Thoracic aorta (tissue), 2 donors: ENCODE measurements at regions not wholly inside any gene's neighbourhood (a gene's known extent, or its start where the extent isn't known, plus 50 kb on each side); places are given as distances from the start of the nearest gene placed in this dataset.
A peak's percentile ranks its signal among the peaks of the same experiment; 100 is the strongest.

ENCODE experiments used
- ATAC-seq: fragments of 150-250 bp; one replicate; pipeline ENCODE4 v1.8.0; 2017; ENCODE audit warnings: low read depth; ENCODE audit not compliant: insufficient number of reproducible peaks, low FRiP score
- DNase-seq: peaks from one replicate; pipeline ENCODE4 v3.0.0-alpha.2; 2020; ENCODE audit warnings: low spot score
- H3K27ac ChIP-seq, 2 donors: fragments of 200-600 bp; sonication (generic); 1 replicate in 1 of 2; 2 replicates in 1 of 2; pipeline ENCODE4 v1.5.1; 2016; ENCODE audit warnings: mild to moderate bottlenecking in 2 of 2, moderate library complexity in 2 of 2
- H3K27me3 ChIP-seq: fragments of 200-600 bp; sonication (generic); replicated peaks from 2 replicates; pipeline ENCODE4 v1.6.0; 2016; ENCODE audit warnings: mild to moderate bottlenecking; ENCODE audit not compliant: insufficient read depth
- H3K36me3 ChIP-seq: fragments of 200-600 bp; sonication (generic); one replicate; pipeline ENCODE4 v1.5.1; 2016
- H3K4me1 ChIP-seq, 2 donors: fragments of 200-600 bp; sonication (generic); 1 replicate in 1 of 2; 2 replicates in 1 of 2; pipeline versions ENCODE4 v1.5.1 to v1.6.0; 2016; ENCODE audit warnings: low read depth in 2 of 2, mild to moderate bottlenecking in 1 of 2; ENCODE audit not compliant: control insufficient read depth in 1 of 2
- H3K4me3 ChIP-seq: fragments of 200-600 bp; sonication (generic); 2 replicates; pipeline ENCODE4 v1.5.1; 2016; ENCODE audit warnings: mild to moderate bottlenecking
- H3K9me3 ChIP-seq: fragments of 200-600 bp; sonication (generic); 2 replicates; pipeline ENCODE4 v1.5.1; 2016
- CTCF ChIP-seq: fragments of 200-600 bp; sonication (generic); IDR thresholded peaks from one replicate; pipeline ENCODE4 v1.5.1; 2019; ENCODE audit warnings: antibody characterized with exemption

GRCh38 chr14:54241517-54241916 is 155.3 kb upstream of the CDKN3 start:
- ATAC-seq (no peak), DNase-seq (no peak)
- Histone ChIP-seq H3K36me3 (no peaks in the 10 kb centered on the region), H3K4me3 (no peak overlapping the region), H3K9me3 (no peaks in the 10 kb centered on the region), H3K27ac (no peak overlapping the region), H3K27me3 (no peaks in the 10 kb centered on the region), H3K4me1 (no peaks in the 10 kb centered on the region)
- no peak for TF ChIP-seq CTCF

GRCh38 chr14:54251356-54251755 is 145.5 kb upstream of the CDKN3 start:
- no peak for TF ChIP-seq CTCF
- Histone ChIP-seq H3K4me3 (no peak overlapping the region), H3K27me3 (no peaks in the 10 kb centered on the region), H3K27ac (no peak overlapping the region), H3K36me3 (no peaks in the 10 kb centered on the region), H3K9me3 (no peaks in the 10 kb centered on the region), H3K4me1 (peaks cover 0 to 44% of the 10 kb centered on the region in 2 donors)
- no peak for ATAC-seq
- DNase-seq, result no peak

GRCh38 chr14:54252072-54252730 is 144.6 kb upstream of the CDKN3 start:
- peaks cover 0 to 44% of the 10 kb centered on the region in 2 donors for H3K4me1 ChIP-seq
- H3K36me3 ChIP-seq, result no peaks in the 10 kb centered on the region
- no peak for TF ChIP-seq CTCF
- no peaks in the 10 kb centered on the region for H3K9me3 ChIP-seq
- no peak overlapping the region for H3K4me3 ChIP-seq
- DNase-seq, result no peak
- no peak overlapping the region for H3K27ac ChIP-seq
- no peaks in the 10 kb centered on the region for H3K27me3 ChIP-seq
- ATAC-seq, result no peak

- no peak overlapping the region for H3K4me3 ChIP-seq
- ATAC-seq (peak; percentile 80), DNase-seq (peak; percentile 5)
These were observed 143.4 kb upstream of the CDKN3 start for GRCh38 chr14:54253195-54253947.

More at GRCh38 chr14:54253195-54253947, 143.4 kb upstream of the CDKN3 start:
- no peak for TF ChIP-seq CTCF
- Histone ChIP-seq H3K4me1 (peaks cover 0 to 44% of the 10 kb centered on the region in 2 donors), H3K27ac (peak overlapping the region in 1 of 2 donors; percentile 28), H3K36me3 (no peaks in the 10 kb centered on the region), H3K9me3 (no peaks in the 10 kb centered on the region), H3K27me3 (no peaks in the 10 kb centered on the region)
